ENCODE measurements at regions not wholly inside any gene's neighbourhood (a gene's known extent, or its start where the extent isn't known, plus 50 kb on each side); places are given as distances from the start of the nearest gene placed in this dataset.
A peak's percentile ranks its signal among the peaks of the same experiment; 100 is the strongest.

- Histone ChIP-seq H4K8ac (ENCODE audit: low read depth, low read length) (no peak overlapping the region), H2AK5ac (ENCODE audit: low read depth, low read length) (no peak overlapping the region), H3K14ac (ENCODE audit: low read length) (no peak overlapping the region), H3K36me3 (replicated peaks in 1 of 2; ENCODE audit: control insufficient read depth in 2 of 2, insufficient read depth in 2 of 2, low read length in 2 of 2) (no peaks in the 10 kb centered on the region), H3K27ac (replicated peaks; ENCODE audit: low read length) (no peak overlapping the region), H4K91ac (ENCODE audit: low read depth, low read length, poor library complexity) (no peak overlapping the region), H3K27me3 (ENCODE audit: control insufficient read depth in 3 of 3, insufficient read depth in 3 of 3, low read depth in 1 of 3, low read length in 3 of 3) (no peaks in the 10 kb centered on the region), H3K9me3 (replicated peaks in 1 of 2; ENCODE audit: control insufficient read depth in 2 of 2, insufficient read depth in 1 of 2, low read depth in 1 of 2, low read length in 2 of 2) (peaks cover 0 to 2% of the 10 kb centered on the region in 2 donors), H2BK5ac (ENCODE audit: low read length) (no peak overlapping the region), H3K79me1 (ENCODE audit: low read depth, low read length) (peaks cover 3% of the 10 kb centered on the region), H2BK120ac (ENCODE audit: low read depth, low read length) (no peak overlapping the region), H2BK15ac (ENCODE audit: low read length) (no peak overlapping the region), H2BK12ac (ENCODE audit: low read length) (peak overlapping the region; percentile 35), H3K4me3 (ENCODE audit: low read length in 2 of 2) (peak overlapping the region in 1 of 2 donors; percentile 32), H3K4ac (ENCODE audit: low read length) (no peak overlapping the region), H3K4me2 (ENCODE audit: insufficient read depth, low read length, poor library complexity, severe bottlenecking) (no peak overlapping the region), H3K4me1 (ENCODE audit: control insufficient read depth in 2 of 2, insufficient read depth in 1 of 2, low read depth in 1 of 2, low read length in 2 of 2) (no peaks in the 10 kb centered on the region), H3K18ac (ENCODE audit: low read length) (peak overlapping the region; percentile 45), H3K23ac (ENCODE audit: low read depth, low read length, poor library complexity) (peak overlapping the region; percentile 61), H2AFZ (ENCODE audit: low read length) (no peak overlapping the region), H3K9ac (ENCODE audit: low read depth, low read length, poor library complexity) (no peak overlapping the region)
- WGBS, 2 donors (ENCODE audit: extremely low coverage in 2 of 2, insufficient read length in 2 of 2, insufficient replicate concordance in 1 of 2), result no CpG with 5 or more reads among the region's 17 CpGs
- no peak for DNase-seq (ENCODE audit: low spot score)
Measured at GRCh38 chr2:425947-426346, 138.1 kb upstream of the ALKAL2 start.

- no peak overlapping the region for H3K23ac ChIP-seq (ENCODE audit: low read depth, low read length, poor library complexity)
- no peak overlapping the region for H3K4ac ChIP-seq (ENCODE audit: low read length)
- no peak overlapping the region for H3K9ac ChIP-seq (ENCODE audit: low read depth, low read length, poor library complexity)
- WGBS, 2 donors (ENCODE audit: extremely low coverage in 2 of 2, insufficient read length in 2 of 2, insufficient replicate concordance in 1 of 2), result no CpG with 5 or more reads among the region's 8 CpGs
- H2BK5ac ChIP-seq (ENCODE audit: low read length), result no peak overlapping the region
- no peak overlapping the region for H3K4me3 ChIP-seq (ENCODE audit: low read length in 2 of 2)
- H3K18ac ChIP-seq (ENCODE audit: low read length), result no peak overlapping the region
- H2AFZ ChIP-seq (ENCODE audit: low read length), result no peak overlapping the region
- no peaks in the 10 kb centered on the region for H3K4me1 ChIP-seq (ENCODE audit: control insufficient read depth in 2 of 2, insufficient read depth in 1 of 2, low read depth in 1 of 2, low read length in 2 of 2)
- no peak overlapping the region for H3K27ac ChIP-seq (replicated peaks; ENCODE audit: low read length)
- DNase-seq (ENCODE audit: low spot score), result no peak
- H4K91ac ChIP-seq (ENCODE audit: low read depth, low read length, poor library complexity), result no peak overlapping the region
- H2BK15ac ChIP-seq (ENCODE audit: low read length), result no peak overlapping the region
- no peak overlapping the region for H3K4me2 ChIP-seq (ENCODE audit: insufficient read depth, low read length, poor library complexity, severe bottlenecking)
- no peaks in the 10 kb centered on the region for H3K27me3 ChIP-seq (ENCODE audit: control insufficient read depth in 3 of 3, insufficient read depth in 3 of 3, low read depth in 1 of 3, low read length in 3 of 3)
- H2BK12ac ChIP-seq (ENCODE audit: low read length), result no peak overlapping the region
- peaks cover 3% of the 10 kb centered on the region for H3K79me1 ChIP-seq (ENCODE audit: low read depth, low read length)
- H2BK120ac ChIP-seq (ENCODE audit: low read depth, low read length), result no peak overlapping the region
- H3K14ac ChIP-seq (ENCODE audit: low read length), result no peak overlapping the region
- peaks cover 0 to 2% of the 10 kb centered on the region in 2 donors for H3K9me3 ChIP-seq (replicated peaks in 1 of 2; ENCODE audit: control insufficient read depth in 2 of 2, insufficient read depth in 1 of 2, low read depth in 1 of 2, low read length in 2 of 2)
- H4K8ac ChIP-seq (ENCODE audit: low read depth, low read length), result no peak overlapping the region
- H3K36me3 ChIP-seq (replicated peaks in 1 of 2; ENCODE audit: control insufficient read depth in 2 of 2, insufficient read depth in 2 of 2, low read length in 2 of 2), result no peaks in the 10 kb centered on the region
- no peak overlapping the region for H2AK5ac ChIP-seq (ENCODE audit: low read depth, low read length)
Measured at GRCh38 chr2:425243-425642, 137.4 kb upstream of the ALKAL2 start.

- Histone ChIP-seq H2AFZ (ENCODE audit: low read length) (no peak overlapping the region), H3K4ac (ENCODE audit: low read length) (no peak overlapping the region), H3K4me3 (ENCODE audit: low read length in 2 of 2) (no peak overlapping the region), H2AK5ac (ENCODE audit: low read depth, low read length) (no peak overlapping the region), H3K9me3 (replicated peaks in 1 of 2; ENCODE audit: control insufficient read depth in 2 of 2, insufficient read depth in 1 of 2, low read depth in 1 of 2, low read length in 2 of 2) (peaks cover 0 to 2% of the 10 kb centered on the region in 2 donors), H2BK12ac (ENCODE audit: low read length) (no peak overlapping the region), H3K14ac (ENCODE audit: low read length) (no peak overlapping the region), H3K79me1 (ENCODE audit: low read depth, low read length) (peaks cover 3% of the 10 kb centered on the region), H3K23ac (ENCODE audit: low read depth, low read length, poor library complexity) (no peak overlapping the region), H2BK5ac (ENCODE audit: low read length) (no peak overlapping the region), H3K4me1 (ENCODE audit: control insufficient read depth in 2 of 2, insufficient read depth in 1 of 2, low read depth in 1 of 2, low read length in 2 of 2) (no peaks in the 10 kb centered on the region), H2BK15ac (ENCODE audit: low read length) (no peak overlapping the region), H3K9ac (ENCODE audit: low read depth, low read length, poor library complexity) (no peak overlapping the region), H3K4me2 (ENCODE audit: insufficient read depth, low read length, poor library complexity, severe bottlenecking) (no peak overlapping the region), H3K36me3 (replicated peaks in 1 of 2; ENCODE audit: control insufficient read depth in 2 of 2, insufficient read depth in 2 of 2, low read length in 2 of 2) (no peaks in the 10 kb centered on the region), H4K91ac (ENCODE audit: low read depth, low read length, poor library complexity) (no peak overlapping the region), H3K27ac (replicated peaks; ENCODE audit: low read length) (no peak overlapping the region), H3K18ac (ENCODE audit: low read length) (no peak overlapping the region), H4K8ac (ENCODE audit: low read depth, low read length) (no peak overlapping the region), H2BK120ac (ENCODE audit: low read depth, low read length) (no peak overlapping the region), H3K27me3 (ENCODE audit: control insufficient read depth in 3 of 3, insufficient read depth in 3 of 3, low read depth in 1 of 3, low read length in 3 of 3) (no peaks in the 10 kb centered on the region)
- no peak for DNase-seq (ENCODE audit: low spot score)
- no CpG with 5 or more reads among the region's 20 CpGs for WGBS, 2 donors (ENCODE audit: extremely low coverage in 2 of 2, insufficient read length in 2 of 2, insufficient replicate concordance in 1 of 2)
Measured at GRCh38 chr2:424306-425171, 136.6 kb upstream of the ALKAL2 start.

DNA sequence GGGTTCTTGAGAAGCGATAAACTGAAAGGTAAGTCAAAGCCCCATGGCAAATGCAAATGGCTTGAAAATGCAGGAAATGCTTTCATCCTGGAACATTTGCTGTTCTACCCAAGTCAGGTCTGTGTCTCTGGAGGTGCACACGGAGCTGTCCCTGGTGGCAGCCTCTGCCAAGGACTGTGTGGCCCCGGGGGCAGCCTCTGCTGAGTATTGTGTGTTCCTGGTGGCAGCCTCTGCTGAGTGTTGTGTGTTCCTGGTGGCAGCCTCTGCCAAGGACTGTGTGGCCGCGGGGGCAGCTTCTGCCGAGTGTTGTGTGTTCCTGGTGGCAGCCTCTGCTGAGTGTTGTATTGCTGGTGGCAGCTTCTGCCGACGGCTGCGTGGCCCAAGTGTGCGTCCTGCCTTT is 135.6 kb upstream of the ALKAL2 start:
- Histone ChIP-seq H3K4me1 (ENCODE audit: control insufficient read depth in 2 of 2, insufficient read depth in 1 of 2, low read depth in 1 of 2, low read length in 2 of 2) (no peaks in the 10 kb centered on the region), H2BK15ac (ENCODE audit: low read length) (no peak overlapping the region), H3K23ac (ENCODE audit: low read depth, low read length, poor library complexity) (no peak overlapping the region), H2BK120ac (ENCODE audit: low read depth, low read length) (no peak overlapping the region), H2BK5ac (ENCODE audit: low read length) (no peak overlapping the region), H3K9ac (ENCODE audit: low read depth, low read length, poor library complexity) (no peak overlapping the region), H3K4me2 (ENCODE audit: insufficient read depth, low read length, poor library complexity, severe bottlenecking) (no peak overlapping the region), H4K91ac (ENCODE audit: low read depth, low read length, poor library complexity) (no peak overlapping the region), H4K8ac (ENCODE audit: low read depth, low read length) (no peak overlapping the region), H2BK12ac (ENCODE audit: low read length) (no peak overlapping the region), H2AK5ac (ENCODE audit: low read depth, low read length) (no peak overlapping the region), H3K14ac (ENCODE audit: low read length) (no peak overlapping the region), H3K27ac (replicated peaks; ENCODE audit: low read length) (no peak overlapping the region), H2AFZ (ENCODE audit: low read length) (no peak overlapping the region), H3K79me1 (ENCODE audit: low read depth, low read length) (peaks cover 3% of the 10 kb centered on the region), H3K36me3 (replicated peaks in 1 of 2; ENCODE audit: control insufficient read depth in 2 of 2, insufficient read depth in 2 of 2, low read length in 2 of 2) (no peaks in the 10 kb centered on the region), H3K9me3 (replicated peaks in 1 of 2; ENCODE audit: control insufficient read depth in 2 of 2, insufficient read depth in 1 of 2, low read depth in 1 of 2, low read length in 2 of 2) (peaks cover 0 to 2% of the 10 kb centered on the region in 2 donors), H3K27me3 (ENCODE audit: control insufficient read depth in 3 of 3, insufficient read depth in 3 of 3, low read depth in 1 of 3, low read length in 3 of 3) (no peaks in the 10 kb centered on the region), H3K18ac (ENCODE audit: low read length) (peak overlapping the region; percentile 35), H3K4ac (ENCODE audit: low read length) (no peak overlapping the region), H3K4me3 (ENCODE audit: low read length in 2 of 2) (peak overlapping the region in 1 of 2 donors; percentile 36)
- DNase-seq (ENCODE audit: low spot score), result no peak
- WGBS, 2 donors (ENCODE audit: extremely low coverage in 2 of 2, insufficient read length in 2 of 2, insufficient replicate concordance in 1 of 2), result no CpG with 5 or more reads among the region's 10 CpGs

Data from neuronal stem cell (in vitro differentiated cells).